ENCODE measurements at regions not wholly inside any gene's neighbourhood (a gene's known extent, or its start where the extent isn't known, plus 50 kb on each side); places are given as distances from the start of the nearest gene placed in this dataset.
"Not testable (repeated sequence)": the region's sequence is repeated elsewhere in the genome, so short reads cannot be mapped to it uniquely, and the experiment has no call there.

- in situ Hi-C loops (cut with MboI; ENCODE audit: low sequenced_read_pairs in 4 of 4) (no loop called here), intact Hi-C loops (cut with DNase I; ENCODE audit: low total_unique reads) (loop anchor here (1.0 kb wide), 1 partner anchor 29 kb away; no protein-coding TSS in a partner anchor)
- ATAC-seq (no peak), DNase-seq (no peak)
- Histone ChIP-seq H3K4me1 (no peaks in the 10 kb centered on the region), H3K4me3 (no peak overlapping the region), H3K9me3 (no peaks in the 10 kb centered on the region), H3K27ac (no peak overlapping the region), H3K27me3 (no peaks in the 10 kb centered on the region), H3K36me3 (no peaks in the 10 kb centered on the region)
- TF ChIP-seq POLR2A (IDR thresholded peaks at IDR 0.05) (no peak), CTCF (IDR thresholded peaks at IDR 0.05 in 4 of 5, conservative IDR thresholded peaks at IDR 0.05 in 1 of 5) (no peak)
Observed at GRCh38 chr14:49962621-49963020, 69.7 kb downstream of the ARF6 start.

- H3K4me3 ChIP-seq; DNase-seq; H3K9me3 ChIP-seq; intact Hi-C loops (cut with DNase I; ENCODE audit: low total_unique reads); H3K4me1 ChIP-seq; H3K36me3 ChIP-seq; H3K27ac ChIP-seq; ATAC-seq; H3K27me3 ChIP-seq; in situ Hi-C loops (cut with MboI; ENCODE audit: low sequenced_read_pairs in 4 of 4): not testable (repeated sequence)
Observed at GRCh38 chr14:49965068-49965651, 72.3 kb downstream of the ARF6 start.

GRCh38 chr14:49966304-49966809 lies 73.5 kb downstream of the ARF6 start:
- Histone ChIP-seq H3K4me1 (peaks cover 9% of the 10 kb centered on the region in 2 donors), H3K9me3 (no peaks in the 10 kb centered on the region), H3K36me3 (no peaks in the 10 kb centered on the region), H3K4me3 (no peak overlapping the region), H3K27ac (no peak overlapping the region), H3K27me3 (no peaks in the 10 kb centered on the region)
- DNase-seq (no peak), ATAC-seq (no peak)
- TF ChIP-seq CTCF (IDR thresholded peaks at IDR 0.05 in 4 of 5, conservative IDR thresholded peaks at IDR 0.05 in 1 of 5) (no peak), POLR2A (IDR thresholded peaks at IDR 0.05) (no peak)
- intact Hi-C loops (cut with DNase I; ENCODE audit: low total_unique reads) = no loop called here
- in situ Hi-C loops (cut with MboI; ENCODE audit: low sequenced_read_pairs in 4 of 4) = no loop called here

- Histone ChIP-seq H3K9me3 (no peaks in the 10 kb centered on the region), H3K4me3 (no peak overlapping the region), H3K36me3 (no peaks in the 10 kb centered on the region), H3K4me1 (peaks cover 16% of the 10 kb centered on the region in 2 donors), H3K27me3 (no peaks in the 10 kb centered on the region), H3K27ac (no peak overlapping the region)
- no peak for DNase-seq
- no peak for ATAC-seq
- in situ Hi-C loops (cut with MboI; ENCODE audit: low sequenced_read_pairs in 4 of 4) = no loop called here
- TF ChIP-seq POLR2A (IDR thresholded peaks at IDR 0.05) = no peak
- TF ChIP-seq CTCF (IDR thresholded peaks at IDR 0.05 in 4 of 5, conservative IDR thresholded peaks at IDR 0.05 in 1 of 5) = no peak
- intact Hi-C loops (cut with DNase I; ENCODE audit: low total_unique reads) = no loop called here
Observed at GRCh38 chr14:49966971-49967630, 74.2 kb downstream of the ARF6 start.

- no peaks in the 10 kb centered on the region for H3K9me3 ChIP-seq
- no peak overlapping the region for H3K4me3 ChIP-seq
- H3K27ac ChIP-seq = peak overlapping the region in 1 of 4 donors; percentile 52
- no peaks in the 10 kb centered on the region for H3K27me3 ChIP-seq
- DNase-seq (no peak), ATAC-seq (no peak)
- peaks cover 29 to 30% of the 10 kb centered on the region in 2 donors for H3K4me1 ChIP-seq
- no peaks in the 10 kb centered on the region for H3K36me3 ChIP-seq
- intact Hi-C loops (cut with DNase I; ENCODE audit: low total_unique reads) (no loop called here), in situ Hi-C loops (cut with MboI; ENCODE audit: low sequenced_read_pairs in 4 of 4) (no loop called here)
- no peak for TF ChIP-seq POLR2A (IDR thresholded peaks at IDR 0.05)
- no peak for TF ChIP-seq CTCF (IDR thresholded peaks at IDR 0.05 in 4 of 5, conservative IDR thresholded peaks at IDR 0.05 in 1 of 5)
Observed at GRCh38 chr14:49969961-49970360, 77.1 kb downstream of the ARF6 start.

Data from gastrocnemius medialis (tissue), 4 donors.